ENCODE measurements at regions not wholly inside any gene's neighbourhood (a gene's known extent, or its start where the extent isn't known, plus 50 kb on each side); places are given as distances from the start of the nearest gene placed in this dataset.

- TF ChIP-seq EP300 (IDR thresholded peaks at IDR 0.05; ENCODE audit: borderline replicate concordance) (no peak), TAF1 (IDR thresholded peaks at IDR 0.05; ENCODE audit: low read depth) (no peak), CEBPB (IDR thresholded peaks at IDR 0.05) (no peak), EGR1 (IDR thresholded peaks at IDR 0.05) (no peak), TCF12 (IDR thresholded peaks at IDR 0.05; ENCODE audit: low read depth) (no peak), RAD21 (IDR thresholded peaks at IDR 0.05; ENCODE audit: low read depth) (no peak), TEAD4 (IDR thresholded peaks at IDR 0.05) (no peak), ZBTB7A (IDR thresholded peaks at IDR 0.05; ENCODE audit: low read depth) (no peak), FOXM1 (IDR thresholded peaks at IDR 0.05; ENCODE audit: borderline replicate concordance, low read depth) (no peak), USF1 (IDR thresholded peaks at IDR 0.05) (no peak), NFIC (IDR thresholded peaks at IDR 0.05) (no peak), MAX (IDR thresholded peaks at IDR 0.05) (no peak), REST (IDR thresholded peaks at IDR 0.05; ENCODE audit: low read depth) (no peak), YY1 (IDR thresholded peaks at IDR 0.05; ENCODE audit: low read depth) (no peak), CREB1 (IDR thresholded peaks at IDR 0.05; ENCODE audit: low read depth) (no peak)
Measured at GRCh38 chr6:84469144-84469543, 241.7 kb upstream of the CEP162 start.

- TF ChIP-seq MAX (IDR thresholded peaks at IDR 0.05), result no peak
- no peak for TF ChIP-seq TAF1 (IDR thresholded peaks at IDR 0.05; ENCODE audit: low read depth)
- no peak for TF ChIP-seq EGR1 (IDR thresholded peaks at IDR 0.05)
- TF ChIP-seq RAD21 (IDR thresholded peaks at IDR 0.05; ENCODE audit: low read depth), result no peak
- no peak for TF ChIP-seq CREB1 (IDR thresholded peaks at IDR 0.05; ENCODE audit: low read depth)
- no peak for TF ChIP-seq TEAD4 (IDR thresholded peaks at IDR 0.05)
- no peak for TF ChIP-seq USF1 (IDR thresholded peaks at IDR 0.05)
Measured at GRCh38 chr6:84467296-84467695, 239.9 kb upstream of the CEP162 start.

- no peak for TF ChIP-seq CREB1 (IDR thresholded peaks at IDR 0.05; ENCODE audit: low read depth)
- TF ChIP-seq USF1 (IDR thresholded peaks at IDR 0.05), result no peak
- TF ChIP-seq TCF12 (IDR thresholded peaks at IDR 0.05; ENCODE audit: low read depth), result no peak
- no peak for TF ChIP-seq EP300 (IDR thresholded peaks at IDR 0.05; ENCODE audit: borderline replicate concordance)
- no peak for TF ChIP-seq REST (IDR thresholded peaks at IDR 0.05; ENCODE audit: low read depth)
- TF ChIP-seq MAX (IDR thresholded peaks at IDR 0.05), result no peak
- no peak for TF ChIP-seq EGR1 (IDR thresholded peaks at IDR 0.05)
Measured at GRCh38 chr6:84466511-84466910, 239.1 kb upstream of the CEP162 start.

- TF ChIP-seq FOXM1 (IDR thresholded peaks at IDR 0.05; ENCODE audit: borderline replicate concordance, low read depth) (no peak), EGR1 (IDR thresholded peaks at IDR 0.05) (no peak), RAD21 (IDR thresholded peaks at IDR 0.05; ENCODE audit: low read depth) (no peak), YY1 (IDR thresholded peaks at IDR 0.05; ENCODE audit: low read depth) (no peak), TAF1 (IDR thresholded peaks at IDR 0.05; ENCODE audit: low read depth) (no peak), TCF12 (IDR thresholded peaks at IDR 0.05; ENCODE audit: low read depth) (no peak), ZBTB7A (IDR thresholded peaks at IDR 0.05; ENCODE audit: low read depth) (no peak), USF1 (IDR thresholded peaks at IDR 0.05) (no peak), CREB1 (IDR thresholded peaks at IDR 0.05; ENCODE audit: low read depth) (no peak), TEAD4 (IDR thresholded peaks at IDR 0.05) (no peak), REST (IDR thresholded peaks at IDR 0.05; ENCODE audit: low read depth) (no peak), NFIC (IDR thresholded peaks at IDR 0.05) (no peak), EP300 (IDR thresholded peaks at IDR 0.05; ENCODE audit: borderline replicate concordance) (no peak), CEBPB (IDR thresholded peaks at IDR 0.05) (no peak), MAX (IDR thresholded peaks at IDR 0.05) (no peak)
Measured at GRCh38 chr6:84464471-84464870, 237.0 kb upstream of the CEP162 start.
